Activated effector memory CD4-positive, alpha-beta T cell treated with anti-CD3 and anti-CD28 coated beads, Interleukin-2, amount 50 U/mL, for 16 hours (primary cell): ENCODE measurements at regions not wholly inside any gene's neighbourhood (a gene's known extent, or its start where the extent isn't known, plus 50 kb on each side); places are given as distances from the start of the nearest gene placed in this dataset.
"Not testable (repeated sequence)": the region's sequence is repeated elsewhere in the genome, so short reads cannot be mapped to it uniquely, and the experiment has no call there.

Experiments
- DNase-seq: peaks from one replicate; pipeline ENCODE4 v3.0.0-alpha.2; 2020

- no peak for DNase-seq
These were observed 451.6 kb downstream of the SOX11 start for GRCh38 chr2:6143812-6144211.

GRCh38 chr2:6147215-6147614 lies 455.0 kb downstream of the SOX11 start:
- not testable (repeated sequence) for DNase-seq

GRCh38 chr2:6148882-6149281 lies 456.7 kb downstream of the SOX11 start:
- no peak for DNase-seq

GRCh38 chr2:6159606-6160005 lies 467.4 kb downstream of the SOX11 start:
- no peak for DNase-seq

GRCh38 chr2:6163932-6164331 lies 471.7 kb downstream of the SOX11 start:
- no peak for DNase-seq

- no peak for DNase-seq
These were observed 473.0 kb downstream of the SOX11 start for GRCh38 chr2:6164986-6165747.

- DNase-seq = no peak
These were observed 475.5 kb downstream of the SOX11 start for GRCh38 chr2:6167592-6168138.

- DNase-seq = no peak
These were observed 476.3 kb downstream of the SOX11 start for GRCh38 chr2:6168485-6168884.

- DNase-seq = no peak
These were observed 479.1 kb downstream of the SOX11 start for GRCh38 chr2:6171294-6171693.

GRCh38 chr2:6177811-6178210 lies 485.6 kb downstream of the SOX11 start:
- no peak for DNase-seq

- DNase-seq = no peak
These were observed 489.3 kb downstream of the SOX11 start for GRCh38 chr2:6181525-6181924.

GRCh38 chr2:6181926-6182325 lies 489.7 kb downstream of the SOX11 start:
- DNase-seq = no peak

GRCh38 chr2:6183226-6183625 lies 491.0 kb downstream of the SOX11 start:
- DNase-seq = no peak

GRCh38 chr2:6184532-6185292 lies 492.5 kb downstream of the SOX11 start:
- no peak for DNase-seq

- no peak for DNase-seq
These were observed 494.4 kb downstream of the SOX11 start for GRCh38 chr2:6186332-6187151.

- DNase-seq = no peak
These were observed 504.3 kb downstream of the SOX11 start for GRCh38 chr2:6196449-6196848.

GRCh38 chr2:6198370-6198919 lies 506.3 kb downstream of the SOX11 start:
- DNase-seq = not testable (repeated sequence)

- no peak for DNase-seq
These were observed 510.6 kb downstream of the SOX11 start for GRCh38 chr2:6202756-6203155.

- no peak for DNase-seq
These were observed 511.2 kb downstream of the SOX11 start for GRCh38 chr2:6203291-6203959.

- no peak for DNase-seq
These were observed 514.7 kb downstream of the SOX11 start for GRCh38 chr2:6206882-6207281.

- no peak for DNase-seq
These were observed 519.1 kb downstream of the SOX11 start for GRCh38 chr2:6211236-6211635.

GRCh38 chr2:6212491-6212890 lies 520.3 kb downstream of the SOX11 start:
- no peak for DNase-seq
